DND-41 (cell line): ENCODE measurements at regions not wholly inside any gene's neighbourhood (a gene's known extent, or its start where the extent isn't known, plus 50 kb on each side); places are given as distances from the start of the nearest gene placed in this dataset.

ENCODE experiments used
- CTCF ChIP-seq: IDR thresholded peaks from 2 replicates; pipeline ENCODE4 v1.5.1; 2012; ENCODE audit warnings: borderline replicate concordance, low read length, moderate library complexity, mild to moderate bottlenecking; ENCODE audit not compliant: poor library complexity, severe bottlenecking; ENCODE audit errors: extremely low read depth
- EZH2 ChIP-seq: IDR thresholded peaks from 3 replicates; pipeline ENCODE4 v1.6.1; 2012; ENCODE audit warnings: borderline replicate concordance, low read depth, mild to moderate bottlenecking, moderate library complexity, low read length, inconsistent platforms; ENCODE audit not compliant: severe bottlenecking

DNA sequence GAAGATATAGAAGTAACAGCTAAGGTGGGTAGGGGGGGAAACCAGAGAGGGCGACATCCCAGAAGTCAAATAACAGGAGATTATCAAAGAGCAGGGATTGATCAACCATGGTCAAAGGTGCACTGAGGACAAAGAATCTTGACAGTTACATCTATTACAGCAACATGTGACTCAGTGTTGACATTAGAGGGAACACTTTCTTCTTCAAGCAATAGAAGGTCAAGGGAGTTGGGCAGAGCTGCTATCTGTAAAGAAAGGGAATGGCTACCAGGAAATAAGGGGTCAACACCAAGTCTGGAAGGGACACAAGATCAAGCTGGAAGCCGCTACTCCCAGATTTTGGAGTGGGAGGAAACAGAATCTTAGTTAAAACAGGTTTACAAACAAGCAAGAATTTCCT lies 611.0 kb downstream of the TSN start:
- no peak for TF ChIP-seq CTCF
- TF ChIP-seq EZH2: no peak
